HG03066 (cell line): ENCODE measurements at regions not wholly inside any gene's neighbourhood (a gene's known extent, or its start where the extent isn't known, plus 50 kb on each side); places are given as distances from the start of the nearest gene placed in this dataset.
A peak's percentile ranks its signal among the peaks of the same experiment; 100 is the strongest.

Experiments
- ATAC-seq: cut with Tn5 transposase; IDR thresholded peaks from one replicate; pipeline ENCODE4 v1.9.1; 2021; ENCODE audit warnings: low read depth; ENCODE audit not compliant: unreplicated experiment

- ATAC-seq, result no peak
Measured at GRCh38 chr12:65540140-65540539, 261.7 kb downstream of the MSRB3 start.

GRCh38 chr12:65546528-65546927 lies 268.0 kb downstream of the MSRB3 start:
- no peak for ATAC-seq

GRCh38 chr12:65556676-65557437 lies 267.4 kb upstream of the HMGA2 start:
- ATAC-seq, result peak; percentile 99

- no peak for ATAC-seq
Measured at GRCh38 chr12:65557438-65558181, 266.7 kb upstream of the HMGA2 start.

DNA sequence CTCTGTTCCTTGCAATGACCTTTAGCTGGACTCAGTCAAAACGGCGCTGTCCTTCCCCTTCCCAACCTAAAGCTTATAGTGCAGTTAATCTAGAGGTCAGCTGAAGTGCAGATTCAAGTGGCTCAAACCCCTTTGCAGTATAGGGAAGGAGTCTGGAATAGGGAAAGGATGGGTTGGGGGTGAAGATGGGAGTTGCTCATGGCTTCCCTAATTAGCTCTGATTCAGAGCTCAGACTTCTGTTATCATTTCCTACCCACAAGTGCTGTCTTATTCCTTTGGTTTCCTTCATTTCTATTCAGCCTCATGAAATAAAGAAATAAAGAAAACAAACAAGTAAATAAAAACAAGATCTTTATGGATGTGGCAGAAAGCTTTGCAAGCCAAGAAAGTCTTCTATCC lies 264.0 kb upstream of the HMGA2 start:
- no peak for ATAC-seq

DNA sequence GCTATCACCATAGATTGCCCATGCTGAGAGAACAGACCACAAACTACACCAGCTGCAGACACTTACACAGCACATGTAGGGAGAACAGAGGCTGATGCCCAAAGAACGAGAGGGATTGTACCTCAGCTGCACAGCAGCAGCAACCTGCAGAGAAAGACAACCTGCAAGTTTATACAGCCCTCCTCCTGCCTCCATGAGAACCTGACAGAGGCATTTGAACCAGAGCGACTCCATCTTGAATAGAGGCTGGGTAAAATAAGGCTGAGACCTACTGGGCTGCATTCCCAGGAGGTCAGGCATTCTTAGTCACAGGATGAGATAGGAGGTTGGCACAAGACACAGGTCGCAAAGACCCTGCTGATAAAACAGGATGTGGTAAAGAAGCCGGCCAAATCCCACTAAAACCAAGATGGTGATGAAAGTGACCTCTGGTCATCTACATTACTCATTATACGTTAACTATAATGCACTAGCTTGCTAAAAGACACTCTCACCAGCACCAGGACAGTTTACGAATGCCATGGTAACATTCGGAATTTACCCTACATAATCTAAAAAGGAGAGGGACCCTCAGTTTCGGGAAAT lies 262.4 kb upstream of the HMGA2 start:
- no peak for ATAC-seq

DNA sequence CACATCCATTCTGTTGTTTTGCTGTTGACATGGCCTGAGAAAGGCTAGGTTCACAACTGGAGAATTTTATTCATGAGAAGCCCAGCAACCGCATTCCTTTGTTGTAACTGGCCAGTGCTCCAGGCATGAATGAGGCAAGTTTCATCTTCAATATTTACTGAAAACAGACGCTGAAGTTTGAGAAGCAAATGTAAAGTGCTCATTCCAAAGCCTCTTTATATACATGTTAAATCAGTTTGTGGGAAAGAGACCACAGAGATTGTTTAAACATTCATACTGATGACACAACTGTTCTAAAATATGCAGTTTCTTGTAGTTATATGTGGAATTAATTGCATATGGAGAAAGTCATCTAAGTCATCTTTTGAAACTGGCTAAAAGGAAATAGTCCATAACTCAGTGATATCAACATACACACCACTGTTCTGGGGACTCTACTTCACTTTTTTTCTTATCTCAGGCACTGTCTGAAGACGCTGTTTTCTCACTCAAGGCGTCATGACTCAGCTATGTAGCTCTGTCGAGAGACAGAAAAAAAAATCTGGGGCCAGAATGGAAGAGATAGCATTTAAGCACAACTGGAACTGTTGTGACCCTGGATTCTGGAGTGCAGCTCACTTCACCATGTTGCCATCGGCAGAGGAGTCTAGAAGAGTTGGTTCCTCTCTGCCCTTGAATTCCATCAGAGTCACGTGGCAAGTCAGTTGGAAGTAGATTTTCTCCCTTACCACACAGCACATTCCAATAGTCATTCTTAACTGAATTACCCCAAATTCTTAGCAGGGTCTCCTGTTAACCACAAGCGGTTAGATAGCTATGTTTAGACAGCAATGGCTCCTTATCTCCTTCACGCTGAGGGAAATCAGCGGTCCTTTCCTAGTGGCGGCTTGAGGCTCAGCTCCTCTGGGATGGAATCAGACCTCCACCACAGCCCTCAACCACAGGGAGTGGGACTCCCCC lies 258.4 kb upstream of the HMGA2 start:
- no peak for ATAC-seq

DNA sequence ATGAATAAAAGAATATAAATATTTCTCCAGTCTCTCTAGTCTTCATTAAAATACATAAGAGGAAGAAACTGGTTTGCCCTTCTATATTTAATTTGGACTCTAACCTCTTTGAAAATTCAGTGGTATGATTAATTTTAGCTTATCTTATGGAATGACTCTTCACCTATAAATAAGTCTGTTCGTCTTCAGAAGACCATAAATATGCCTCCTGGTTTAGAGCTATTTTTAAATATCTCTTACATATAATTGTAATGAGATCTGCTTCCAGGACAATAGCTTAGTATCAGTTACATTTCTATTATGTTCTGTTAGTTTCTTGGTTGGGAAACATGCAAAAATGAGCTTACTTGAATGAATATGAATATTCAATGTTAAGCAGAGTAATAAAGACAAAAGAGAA lies 257.5 kb upstream of the HMGA2 start:
- no peak for ATAC-seq

DNA sequence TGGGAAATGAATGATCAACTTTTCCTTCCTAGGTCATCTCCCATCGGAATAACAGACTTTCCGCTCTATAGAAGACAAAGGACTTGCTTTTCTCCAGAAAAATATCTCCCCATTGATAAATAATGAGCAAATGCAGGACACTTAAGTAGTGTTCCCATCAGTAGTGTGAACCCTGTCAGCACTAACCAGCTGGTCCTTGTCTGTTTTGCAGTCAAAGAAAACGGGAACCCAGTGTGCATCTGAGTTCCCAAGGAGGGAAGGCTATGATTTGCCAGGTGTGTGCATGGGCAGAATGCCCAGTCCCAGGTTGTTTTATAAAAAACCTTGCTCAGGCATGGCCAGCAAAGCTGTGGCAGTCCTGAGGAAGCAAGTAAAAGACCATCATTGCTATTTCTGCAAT lies 256.5 kb upstream of the HMGA2 start:
- ATAC-seq, result no peak

DNA sequence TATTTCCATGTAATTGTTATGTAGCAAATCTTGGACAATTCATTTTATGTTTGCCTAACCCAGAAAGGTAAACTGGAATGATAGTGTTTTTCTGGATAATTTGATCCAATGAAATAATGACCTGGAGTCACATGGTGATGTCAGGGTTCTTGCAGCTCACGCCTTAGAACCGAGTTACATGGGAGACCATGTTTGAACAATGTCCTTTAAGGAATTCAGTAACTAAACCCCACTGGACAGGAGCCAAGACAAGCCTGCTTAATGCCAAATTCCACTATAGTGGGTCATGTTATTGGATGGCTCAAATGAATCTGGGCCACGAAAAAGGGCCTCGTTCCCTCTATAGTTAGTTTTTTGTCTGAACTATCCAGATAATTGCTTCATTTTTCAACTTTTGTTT lies 255.8 kb upstream of the HMGA2 start:
- no peak for ATAC-seq

DNA sequence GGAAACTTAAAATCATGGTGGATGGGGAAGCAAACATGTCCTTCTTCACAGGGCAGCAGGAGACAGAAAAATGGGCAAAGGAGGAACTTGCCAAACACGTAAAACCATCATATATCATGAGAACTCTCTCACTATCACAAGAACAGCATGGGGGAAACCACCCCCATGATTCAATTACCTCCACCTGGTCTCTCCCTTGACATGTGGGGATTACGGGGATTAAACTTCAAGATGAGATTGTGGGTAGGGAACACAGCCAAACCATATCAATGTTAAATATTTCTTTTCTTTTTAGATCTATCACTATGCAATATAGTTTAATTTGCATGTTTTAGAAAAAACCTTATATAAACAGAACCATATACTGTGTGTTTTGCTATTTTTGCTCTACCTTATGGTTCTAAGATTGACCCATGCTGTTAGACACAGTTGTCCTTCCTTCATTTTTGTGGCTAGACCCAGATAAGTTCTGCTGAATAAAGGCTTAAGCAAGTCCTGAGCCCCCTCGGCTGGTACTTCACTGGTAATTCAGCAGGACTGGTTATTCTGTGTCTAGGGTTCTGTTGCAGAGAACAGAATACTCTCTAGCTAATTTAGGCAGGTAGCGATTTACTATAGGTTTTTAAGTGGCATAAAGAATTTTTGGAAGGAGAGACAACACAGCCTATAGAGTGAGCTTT lies 253.7 kb upstream of the HMGA2 start:
- ATAC-seq, result no peak

DNA sequence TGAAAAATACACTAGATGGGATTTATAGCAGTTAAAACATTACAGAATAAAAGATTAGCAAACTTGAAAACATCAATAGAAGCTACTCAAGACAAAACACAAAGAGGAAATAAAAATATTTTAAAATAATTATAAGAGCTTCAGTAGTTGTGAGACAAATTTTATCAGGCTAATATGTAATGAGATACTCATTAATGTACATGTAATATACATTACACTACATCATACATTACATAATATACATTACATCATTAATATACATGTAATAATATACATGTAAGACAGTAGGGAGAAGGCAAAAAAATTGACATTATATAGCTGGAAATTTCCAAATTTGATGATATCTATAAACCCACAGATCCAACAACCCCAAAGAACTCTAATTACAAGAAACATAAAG lies 249.4 kb upstream of the HMGA2 start:
- ATAC-seq, result no peak

DNA sequence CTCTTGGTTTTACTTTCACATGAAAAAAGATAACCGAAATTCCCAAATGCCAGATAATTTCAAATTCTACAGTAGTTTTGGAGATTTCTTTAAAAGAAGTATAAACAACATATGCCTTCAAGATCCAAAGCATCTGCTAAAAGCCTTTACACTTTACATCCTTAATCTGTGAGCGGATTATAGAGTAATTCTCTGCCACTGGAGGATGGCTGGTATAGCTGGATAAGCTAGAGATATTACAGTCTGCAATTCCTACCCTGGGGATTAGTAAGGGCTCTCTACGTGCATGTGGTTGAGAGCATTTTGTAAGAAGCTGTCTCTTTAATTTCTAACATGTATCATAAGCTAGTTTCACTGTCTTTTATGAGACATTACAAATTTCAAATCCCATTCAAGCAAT lies 240.3 kb upstream of the HMGA2 start:
- ATAC-seq, result no peak

GRCh38 chr12:65585648-65586602 lies 238.4 kb upstream of the HMGA2 start:
- no peak for ATAC-seq

DNA sequence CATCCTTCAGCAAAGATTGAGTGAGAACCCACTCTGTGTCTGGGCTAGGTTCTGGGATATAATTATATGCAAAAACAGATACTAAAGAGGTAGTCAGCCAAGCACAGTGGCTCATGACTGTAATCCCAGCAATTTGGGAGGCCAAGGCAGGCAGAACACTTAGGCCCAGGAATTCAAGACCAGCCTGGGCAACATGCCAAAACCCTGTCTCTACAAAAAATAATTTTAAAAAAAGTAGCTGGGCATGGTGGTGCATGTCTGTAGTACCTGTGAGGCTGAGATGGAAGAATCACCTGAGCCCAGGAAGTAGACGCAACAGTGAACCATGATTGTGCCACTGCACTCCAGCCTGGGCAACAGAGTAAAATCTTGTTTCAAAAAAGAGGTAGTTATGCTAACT lies 237.5 kb upstream of the HMGA2 start:
- no peak for ATAC-seq

- no peak for ATAC-seq
Measured at GRCh38 chr12:65590318-65590717, 234.0 kb upstream of the HMGA2 start.

GRCh38 chr12:65592416-65592815 lies 231.9 kb upstream of the HMGA2 start:
- ATAC-seq, result no peak

DNA sequence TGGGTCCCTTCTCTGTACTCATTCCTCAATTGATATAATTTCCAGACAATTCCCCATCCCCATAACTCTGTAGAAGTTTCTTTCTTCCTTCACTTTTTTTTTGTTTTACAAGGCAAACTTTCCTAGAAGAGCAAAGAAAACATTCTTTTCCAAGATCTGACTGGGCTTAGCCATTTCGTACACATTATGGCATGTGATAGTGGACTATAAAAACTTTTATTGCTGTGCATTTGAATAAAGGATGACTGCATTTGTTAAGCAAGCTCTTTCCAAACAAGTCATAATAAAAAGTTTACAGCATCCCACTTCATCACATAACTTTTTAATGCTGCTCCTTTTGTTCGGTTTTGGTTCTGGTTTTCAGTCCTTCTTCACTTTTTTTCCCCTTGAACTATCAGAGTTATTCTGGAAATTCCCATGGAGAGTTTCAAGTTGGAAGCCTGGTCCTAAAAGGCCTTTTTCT lies 231.0 kb upstream of the HMGA2 start:
- ATAC-seq, result no peak

DNA sequence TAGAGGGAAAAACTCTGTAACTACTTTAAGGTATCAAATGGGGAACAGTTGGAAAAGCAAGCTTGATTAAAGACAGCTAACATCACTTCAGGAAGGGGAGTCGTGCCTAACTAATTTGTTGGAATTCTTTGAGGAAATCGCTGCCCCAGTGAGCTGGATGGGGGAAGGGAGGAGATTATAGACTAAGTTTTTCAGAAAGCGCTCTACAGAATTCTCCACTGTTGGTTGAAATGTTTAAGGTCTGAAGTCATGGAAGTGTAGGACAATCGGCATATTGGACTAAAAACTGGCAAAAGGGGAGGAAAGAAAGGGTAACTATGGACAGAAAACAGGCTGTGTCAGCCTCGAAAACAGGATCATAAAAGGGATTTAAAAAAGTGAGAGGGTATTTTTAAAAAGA lies 229.9 kb upstream of the HMGA2 start:
- no peak for ATAC-seq
